ENCODE measurements at regions not wholly inside any gene's neighbourhood (a gene's known extent, or its start where the extent isn't known, plus 50 kb on each side); places are given as distances from the start of the nearest gene placed in this dataset.
A peak's percentile ranks its signal among the peaks of the same experiment; 100 is the strongest.

GRCh38 chr22:44605486-44605885 is 96.5 kb upstream of the PRR5 start:
- Histone ChIP-seq H3K4me1 (no peaks in the 10 kb centered on the region), H3K4me3 (no peak overlapping the region), H3K27ac (no peak overlapping the region), H3K27me3 (no peaks in the 10 kb centered on the region), H3K9me3 (no peaks in the 10 kb centered on the region), H3K36me3 (no peaks in the 10 kb centered on the region)
- DNase-seq (no peak), ATAC-seq (no peak)
- intact Hi-C loops (cut with DNase I): no loop called here
- TF ChIP-seq POLR2A (IDR thresholded peaks at IDR 0.05) (no peak), CTCF (IDR thresholded peaks at IDR 0.05) (no peak)
- 50% methylated on average over 2 of the region's 9 CpGs for WGBS (ENCODE audit: insufficient coverage, low coverage, low lambda C conversion rate, missing lambda C conversion rate)

- Histone ChIP-seq H3K9me3 (no peaks in the 10 kb centered on the region), H3K36me3 (no peaks in the 10 kb centered on the region), H3K4me3 (no peak overlapping the region), H3K27me3 (no peaks in the 10 kb centered on the region), H3K27ac (no peak overlapping the region), H3K4me1 (no peaks in the 10 kb centered on the region)
- DNase-seq: no peak
- no peak for ATAC-seq
- TF ChIP-seq CTCF (IDR thresholded peaks at IDR 0.05) (no peak), POLR2A (IDR thresholded peaks at IDR 0.05) (no peak)
- intact Hi-C loops (cut with DNase I): no loop called here
- 69% methylated on average over 4 of the region's 6 CpGs for WGBS (ENCODE audit: insufficient coverage, low coverage, low lambda C conversion rate, missing lambda C conversion rate)
These were observed 97.0 kb upstream of the PRR5 start for GRCh38 chr22:44604991-44605390.

GRCh38 chr22:44604455-44604854 is 97.5 kb upstream of the PRR5 start:
- TF ChIP-seq CTCF (IDR thresholded peaks at IDR 0.05) (no peak), POLR2A (IDR thresholded peaks at IDR 0.05) (no peak)
- intact Hi-C loops (cut with DNase I): no loop called here
- 60% methylated on average over 4 of the region's 4 CpGs for WGBS (ENCODE audit: insufficient coverage, low coverage, low lambda C conversion rate, missing lambda C conversion rate)
- Histone ChIP-seq H3K27me3 (no peaks in the 10 kb centered on the region), H3K4me3 (no peak overlapping the region), H3K4me1 (no peaks in the 10 kb centered on the region), H3K27ac (no peak overlapping the region), H3K9me3 (no peaks in the 10 kb centered on the region), H3K36me3 (no peaks in the 10 kb centered on the region)
- ATAC-seq (no peak), DNase-seq (no peak)

- DNase-seq (no peak), ATAC-seq (peak in 1 of 4 donors; percentile 16)
- Histone ChIP-seq H3K27ac (no peak overlapping the region), H3K9me3 (no peaks in the 10 kb centered on the region), H3K4me1 (no peaks in the 10 kb centered on the region), H3K4me3 (no peak overlapping the region), H3K36me3 (no peaks in the 10 kb centered on the region), H3K27me3 (no peaks in the 10 kb centered on the region)
- intact Hi-C loops (cut with DNase I): no loop called here
- no CpG with 5 or more reads among the region's 11 CpGs for WGBS (ENCODE audit: insufficient coverage, low coverage, low lambda C conversion rate, missing lambda C conversion rate)
- no peak for TF ChIP-seq CTCF (IDR thresholded peaks at IDR 0.05)
- TF ChIP-seq POLR2A (IDR thresholded peaks at IDR 0.05): no peak
These were observed 98.2 kb upstream of the PRR5 start for GRCh38 chr22:44603767-44604166.

GRCh38 chr22:44601725-44602124 is 100.3 kb upstream of the PRR5 start:
- TF ChIP-seq POLR2A (IDR thresholded peaks at IDR 0.05): no peak
- TF ChIP-seq CTCF (IDR thresholded peaks at IDR 0.05): no peak
- H3K27ac ChIP-seq: no peak overlapping the region
- DNase-seq (no peak), ATAC-seq (no peak)
- no peaks in the 10 kb centered on the region for H3K9me3 ChIP-seq
- H3K36me3 ChIP-seq: no peaks in the 10 kb centered on the region
- no peak overlapping the region for H3K4me3 ChIP-seq
- H3K4me1 ChIP-seq: no peaks in the 10 kb centered on the region
- intact Hi-C loops (cut with DNase I): no loop called here
- WGBS (ENCODE audit: insufficient coverage, low coverage, low lambda C conversion rate, missing lambda C conversion rate): 59% methylated on average over 5 of the region's 5 CpGs
- no peaks in the 10 kb centered on the region for H3K27me3 ChIP-seq
